GM04503 (cell line): ENCODE measurements at regions not wholly inside any gene's neighbourhood (a gene's known extent, or its start where the extent isn't known, plus 50 kb on each side); places are given as distances from the start of the nearest gene placed in this dataset.

Source experiments
- DNase-seq: peaks from one replicate; pipeline ENCODE4 v3.0.0-alpha.2; 2012; ENCODE audit warnings: low read depth

GRCh38 chr12:14256555-14257169 is 108.8 kb upstream of the ATF7IP start:
- DNase-seq: peak; percentile 36

- no peak for DNase-seq
These were observed 108.2 kb upstream of the ATF7IP start for GRCh38 chr12:14257303-14257733.

DNA sequence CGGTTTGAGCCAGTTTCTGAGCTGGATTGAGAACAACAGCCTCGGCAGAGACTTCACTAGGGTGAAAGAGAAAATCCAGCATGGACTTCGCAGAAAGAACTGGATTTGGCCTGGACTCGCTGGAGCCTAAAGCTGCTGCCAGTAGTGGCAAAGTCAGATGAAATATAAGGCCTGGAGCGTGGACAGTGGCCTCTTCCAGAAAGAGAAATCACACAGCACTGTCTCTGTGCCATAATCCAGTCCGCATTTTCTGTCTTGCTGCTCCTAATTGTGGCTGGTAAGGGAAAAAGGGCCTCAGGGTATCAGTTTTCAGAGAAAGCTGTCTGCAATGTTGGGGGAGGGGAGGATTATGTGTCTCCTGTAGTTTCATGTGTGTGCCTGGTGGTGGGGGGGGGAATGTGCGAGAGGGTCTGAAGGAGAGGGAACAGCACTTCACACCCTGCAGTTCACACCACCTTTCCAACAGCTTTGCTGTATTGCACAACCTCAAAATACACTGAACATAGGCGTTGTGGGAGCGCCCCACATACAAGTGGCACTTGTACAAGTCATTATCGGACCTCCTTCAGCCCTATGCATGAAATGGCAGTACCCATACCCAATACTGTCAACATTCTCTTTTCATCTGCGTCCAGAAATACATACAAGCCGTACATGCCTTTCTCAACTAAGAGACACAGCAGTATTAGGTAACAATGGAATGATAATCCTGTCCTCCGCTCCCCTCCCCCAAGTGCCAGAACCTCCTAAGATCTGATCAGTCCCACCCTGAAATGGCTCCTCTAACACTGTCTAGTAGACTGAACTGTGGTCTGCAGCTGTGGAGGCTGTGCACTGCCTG is 107.5 kb upstream of the ATF7IP start:
- peak; percentile 98 for DNase-seq

- DNase-seq: no peak
These were observed 106.9 kb upstream of the ATF7IP start for GRCh38 chr12:14258575-14258940.

DNA sequence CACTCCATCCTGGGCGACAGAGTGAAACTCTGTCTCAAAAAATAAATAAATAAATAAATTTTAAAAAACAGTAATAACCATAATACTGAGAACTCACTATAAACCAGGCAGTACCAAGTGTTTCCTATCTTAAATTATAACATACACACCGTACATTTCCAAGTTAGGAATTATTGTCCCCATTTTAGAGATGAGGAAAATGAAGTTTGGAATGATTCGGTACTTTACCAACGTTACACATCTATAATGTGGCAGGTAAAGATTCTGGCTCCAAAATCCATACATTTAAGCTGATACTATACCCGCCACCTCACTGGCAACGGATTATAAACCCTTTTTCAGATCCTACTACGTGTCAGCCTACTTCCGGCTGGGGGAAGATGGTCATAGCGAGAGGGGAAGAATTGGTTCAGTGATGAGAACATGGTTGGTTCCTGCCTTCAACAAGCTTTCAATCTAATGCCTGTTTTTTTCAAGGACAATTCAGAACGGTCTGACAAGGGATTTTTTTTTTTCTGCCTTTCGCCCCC is 105.9 kb upstream of the ATF7IP start:
- no peak for DNase-seq

DNA sequence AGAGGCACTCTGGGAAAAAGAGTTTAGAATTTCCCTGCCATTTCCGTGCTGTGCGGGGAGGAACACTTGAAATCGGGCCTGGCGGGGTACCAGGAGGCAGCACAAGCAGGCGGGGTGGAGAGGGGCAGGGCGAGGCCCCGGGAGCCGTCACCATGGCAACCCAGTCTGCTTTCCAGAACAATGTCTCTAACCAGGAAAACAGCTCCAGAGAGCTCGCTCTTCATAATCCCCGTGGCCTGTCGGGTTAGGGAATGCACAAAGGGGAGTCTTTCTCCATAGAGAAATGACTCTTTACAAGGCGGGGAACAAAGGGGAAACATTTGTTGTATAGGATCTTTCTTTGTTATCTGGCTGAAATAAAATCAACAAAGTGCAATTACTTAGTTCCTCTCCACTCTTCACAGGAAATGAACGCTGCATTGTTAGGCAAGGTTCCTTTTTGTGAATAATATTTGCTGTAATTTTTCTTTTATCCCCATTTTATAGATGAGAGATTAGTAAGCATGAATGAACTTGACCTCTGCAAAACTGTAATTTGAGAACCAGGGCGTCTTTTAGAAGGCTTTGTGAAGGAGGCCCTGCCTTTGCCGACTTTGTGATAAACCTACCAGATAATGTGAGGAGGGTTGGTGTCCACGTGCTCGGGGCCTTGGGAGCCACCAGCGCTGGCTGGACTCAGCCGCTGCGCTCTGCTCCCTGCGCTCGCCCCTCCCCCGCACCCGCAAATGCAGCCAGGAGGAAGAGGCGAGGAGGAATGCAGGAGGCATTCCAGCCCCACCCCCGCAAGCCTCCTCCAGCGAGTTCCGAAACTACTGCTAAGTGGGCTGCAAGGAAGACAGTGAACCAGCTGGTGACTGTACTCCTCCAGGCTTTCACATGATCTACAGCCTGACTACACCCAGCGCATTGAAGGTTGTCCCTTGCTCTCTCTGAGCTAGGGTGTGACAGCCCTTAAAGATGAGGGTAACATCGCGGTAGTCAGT is 105.2 kb upstream of the ATF7IP start:
- peak; percentile 77 for DNase-seq

GRCh38 chr12:14261096-14261495 is 104.4 kb upstream of the ATF7IP start:
- no peak for DNase-seq

DNA sequence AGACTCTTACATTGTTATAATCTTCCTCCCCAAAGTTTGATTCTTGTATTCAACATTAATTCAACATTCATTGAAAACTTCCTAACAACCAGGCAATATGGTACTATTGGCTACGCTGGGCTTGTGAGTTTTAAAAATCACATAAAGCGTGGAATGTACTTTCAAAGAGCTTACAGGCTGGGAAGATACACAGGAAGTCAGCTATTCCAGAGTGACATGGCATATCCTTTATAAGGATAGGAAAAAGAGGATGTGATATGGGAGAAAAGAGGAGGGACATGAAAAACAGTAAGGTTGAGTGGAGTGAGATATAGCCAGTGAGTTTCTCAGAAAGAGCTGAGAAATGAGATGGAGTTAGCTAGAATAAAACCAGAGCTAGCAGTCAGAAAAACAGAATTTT is 103.6 kb upstream of the ATF7IP start:
- no peak for DNase-seq

DNA sequence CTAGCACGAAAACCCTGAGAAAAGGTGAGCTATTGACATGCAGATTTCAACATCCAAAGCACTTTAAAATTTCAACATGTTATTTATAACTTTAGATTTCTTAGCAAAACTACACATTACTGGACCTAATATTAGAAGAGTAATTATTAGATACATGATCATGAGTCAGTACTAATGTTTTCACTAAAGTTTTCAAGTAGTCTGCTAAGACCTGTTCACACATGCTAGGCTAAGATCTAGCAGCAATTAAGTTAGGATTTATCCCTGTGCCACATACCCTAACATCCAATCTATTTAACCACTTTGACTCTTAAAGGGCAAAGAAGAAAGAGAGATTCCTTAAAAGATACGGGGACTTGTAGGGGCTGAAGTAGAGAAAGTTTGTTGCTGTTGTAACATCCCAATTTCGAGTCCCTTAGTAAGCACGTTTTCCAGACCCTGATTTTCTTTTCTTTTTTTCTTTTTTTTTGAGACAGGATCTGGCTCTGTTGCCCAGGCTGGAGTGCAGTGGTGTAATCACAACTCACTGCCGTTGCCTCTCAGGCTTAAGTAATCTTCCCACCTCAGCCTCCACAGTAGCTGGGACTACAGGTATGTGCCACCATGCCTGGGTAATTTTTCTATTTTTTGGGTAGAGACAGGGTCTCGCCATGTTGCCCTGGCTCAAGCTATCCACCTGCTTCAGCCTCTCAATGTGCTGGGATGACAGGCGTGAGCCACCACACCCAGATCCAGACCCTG is 102.5 kb upstream of the ATF7IP start:
- no peak for DNase-seq

- DNase-seq: no peak
These were observed 101.7 kb upstream of the ATF7IP start for GRCh38 chr12:14263742-14264141.

DNA sequence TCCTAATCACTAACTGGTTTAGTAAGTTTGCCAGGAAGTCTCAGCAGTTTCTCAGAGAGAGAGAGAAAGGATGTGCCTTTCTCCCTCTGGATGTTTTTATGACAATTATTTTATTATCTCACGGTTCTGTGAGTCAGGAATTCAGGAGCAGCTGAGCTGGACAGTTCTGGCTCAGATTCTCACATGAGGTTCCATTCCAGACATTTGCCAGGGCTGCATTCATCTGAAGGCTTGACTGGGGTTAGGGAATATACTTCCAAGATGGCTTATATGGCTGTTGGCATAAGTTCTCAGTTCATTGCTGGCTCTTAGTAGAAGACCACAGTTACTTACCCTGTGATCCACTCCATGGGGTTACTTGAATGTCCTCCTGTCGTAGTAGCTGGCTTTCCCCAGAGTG is 101.2 kb upstream of the ATF7IP start:
- no peak for DNase-seq

- no peak for DNase-seq
These were observed 100.7 kb upstream of the ATF7IP start for GRCh38 chr12:14264778-14265177.

DNA sequence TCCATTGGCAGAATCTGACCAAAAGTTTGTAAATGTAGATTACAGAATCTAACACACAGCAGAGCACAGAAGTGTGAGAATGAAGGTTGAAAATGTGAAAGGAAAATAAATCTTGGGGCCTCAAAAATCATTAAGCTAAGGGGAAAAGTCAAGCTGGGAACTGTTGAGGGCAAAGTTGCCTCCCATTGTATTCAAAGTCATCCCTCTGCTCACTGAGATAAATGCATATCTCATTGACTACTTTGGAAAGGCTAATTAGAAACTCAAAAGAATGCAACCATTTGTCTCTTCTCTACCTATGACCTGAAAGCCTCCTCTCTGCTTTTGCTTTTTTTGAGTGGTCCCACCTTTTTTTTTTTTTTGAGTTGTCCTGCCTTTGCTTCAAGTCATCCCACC is 97.4 kb upstream of the ATF7IP start:
- DNase-seq: no peak

GRCh38 chr12:14270392-14270791 is 95.1 kb upstream of the ATF7IP start:
- DNase-seq: no peak

DNA sequence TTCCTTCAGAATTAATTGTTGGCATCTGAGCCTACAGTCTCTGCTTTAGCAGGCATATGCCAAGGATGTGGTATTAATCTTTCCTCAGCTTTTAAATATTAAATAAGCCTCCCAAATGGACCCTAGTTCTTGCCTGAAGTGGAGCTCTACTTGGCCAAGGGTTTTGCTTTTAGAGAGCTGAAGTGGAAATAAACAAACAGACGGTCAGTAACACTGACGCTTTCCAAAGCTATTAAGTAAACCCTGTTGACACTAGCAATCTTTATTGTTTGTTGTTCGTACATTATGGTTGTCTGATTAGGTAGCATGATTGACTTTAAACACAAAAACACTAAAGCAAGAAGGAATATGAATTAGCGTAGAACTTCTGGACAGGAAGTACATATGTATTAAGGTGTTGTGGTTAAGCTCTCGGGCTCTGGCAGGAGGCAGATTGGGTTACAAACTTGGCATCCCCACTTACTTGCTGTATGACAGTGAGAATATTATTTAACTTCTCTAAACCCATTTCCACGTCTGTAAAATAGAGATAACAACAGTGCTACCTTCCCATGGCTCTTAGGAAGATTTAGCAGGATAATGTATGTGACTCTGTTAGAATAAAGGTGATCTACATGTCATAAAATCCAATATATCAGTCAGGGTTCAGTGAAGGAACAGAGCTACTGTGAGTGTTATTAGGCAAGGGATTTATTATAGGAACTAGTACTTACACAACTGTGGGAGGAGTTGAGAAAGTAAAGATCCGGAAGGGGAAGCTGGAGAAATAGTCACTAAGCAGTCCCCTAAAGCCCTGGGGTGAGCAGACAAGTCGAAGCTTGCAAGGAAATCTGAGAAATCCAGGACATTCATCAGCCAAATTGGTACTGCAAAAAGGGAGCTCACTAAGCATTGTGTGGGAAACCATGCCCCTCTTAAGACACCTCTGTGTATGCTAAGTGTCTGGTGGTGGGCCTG is 92.2 kb upstream of the ATF7IP start:
- no peak for DNase-seq

DNA sequence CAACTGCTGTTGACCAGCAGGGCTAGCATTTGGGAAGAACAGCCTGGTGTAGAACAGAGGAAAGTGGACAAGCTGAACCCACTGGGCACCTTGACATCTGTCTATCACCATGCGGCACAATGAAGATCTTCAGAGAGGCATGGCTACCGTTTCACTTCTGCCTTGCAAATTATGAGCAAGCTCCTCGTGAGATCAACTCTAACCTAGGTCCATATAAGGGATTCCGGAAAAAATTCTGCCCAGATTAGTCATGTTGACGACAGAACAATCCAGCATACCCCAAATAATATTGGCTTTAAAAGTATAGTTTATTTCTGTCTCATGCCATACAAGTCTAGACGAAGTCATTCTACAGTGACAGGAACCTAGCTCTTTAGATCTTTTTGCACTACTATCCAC is 91.6 kb upstream of the ATF7IP start:
- DNase-seq: no peak

DNA sequence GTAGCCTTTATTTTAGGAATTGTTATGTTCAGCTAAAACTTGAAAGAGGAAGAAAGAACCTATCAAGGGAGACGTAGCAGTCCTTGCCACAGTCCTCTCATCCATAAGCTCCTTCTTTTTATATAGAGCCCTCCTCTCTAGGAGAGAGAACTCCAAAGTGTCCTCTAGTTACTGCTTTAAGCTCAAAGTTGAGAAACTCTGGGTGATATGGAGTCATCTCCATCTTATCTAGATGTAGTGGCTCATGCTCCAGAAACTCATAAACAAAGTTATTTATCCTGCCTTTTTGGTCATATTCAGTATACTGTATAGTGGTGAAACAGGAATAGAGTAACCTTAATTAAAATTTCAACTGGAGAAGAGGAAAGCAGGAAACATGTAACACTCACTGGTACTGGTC is 90.4 kb upstream of the ATF7IP start:
- DNase-seq: no peak

GRCh38 chr12:14275886-14276285 is 89.6 kb upstream of the ATF7IP start:
- no peak for DNase-seq

GRCh38 chr12:14278294-14278953 is 87.1 kb upstream of the ATF7IP start:
- no peak for DNase-seq

GRCh38 chr12:14279845-14280244 is 85.6 kb upstream of the ATF7IP start:
- no peak for DNase-seq
